ENCODE measurements at regions not wholly inside any gene's neighbourhood (a gene's known extent, or its start where the extent isn't known, plus 50 kb on each side); places are given as distances from the start of the nearest gene placed in this dataset.

GRCh38 chr7:120165227-120165626 lies 107.7 kb upstream of the KCND2 start:
- TF ChIP-seq EZH2 (IDR thresholded peaks at IDR 0.05; ENCODE audit: insufficient read depth, low read length) (no peak), CTCF (IDR thresholded peaks at IDR 0.05; ENCODE audit: insufficient read depth, low read depth, low read length) (no peak)
- Mint-ChIP-seq H3K27me3 (ENCODE audit: low read depth, unreplicated experiment) (no peaks in the 10 kb centered on the region), H3K27ac (ENCODE audit: unreplicated experiment) (no peak overlapping the region), H3K9me3 (ENCODE audit: unreplicated experiment) (no peaks in the 10 kb centered on the region), H3K4me1 (ENCODE audit: low read depth, unreplicated experiment) (no peaks in the 10 kb centered on the region), H3K4me3 (ENCODE audit: unreplicated experiment) (no peak overlapping the region), H3K36me3 (ENCODE audit: low read depth, unreplicated experiment) (no peaks in the 10 kb centered on the region)
- no peaks in the 10 kb centered on the region for H3K79me2 ChIP-seq (ENCODE audit: insufficient read depth, low read length)
- no peak overlapping the region for H3K27ac ChIP-seq (ENCODE audit: low read depth, low read length)
- H3K9me3 ChIP-seq (ENCODE audit: insufficient read depth, low read depth, low read length) = no peaks in the 10 kb centered on the region
- H2AFZ ChIP-seq (ENCODE audit: low read depth, low read length) = no peak overlapping the region
- no peaks in the 10 kb centered on the region for H3K27me3 ChIP-seq (ENCODE audit: insufficient read depth, low read length)
- no peaks in the 10 kb centered on the region for H4K20me1 ChIP-seq (ENCODE audit: insufficient read depth, low read length)
- H3K36me3 ChIP-seq (ENCODE audit: insufficient read depth, low read length) = no peaks in the 10 kb centered on the region
- no peak overlapping the region for H3K9ac ChIP-seq (ENCODE audit: low read length)
- no peaks in the 10 kb centered on the region for H3K4me1 ChIP-seq (ENCODE audit: insufficient read depth, low read length)
- no peak overlapping the region for H3K4me3 ChIP-seq (ENCODE audit: insufficient read depth, low read depth, low read length)
- FAIRE-seq (no peak), DNase-seq (ENCODE audit: low read depth) (no peak)
- H3K4me2 ChIP-seq (ENCODE audit: low read length) = no peak overlapping the region

GRCh38 chr7:120168066-120168465 lies 104.9 kb upstream of the KCND2 start:
- Histone ChIP-seq H3K9ac (ENCODE audit: low read length) (no peak overlapping the region), H2AFZ (ENCODE audit: low read depth, low read length) (no peak overlapping the region), H3K4me1 (ENCODE audit: insufficient read depth, low read length) (no peaks in the 10 kb centered on the region), H3K9me3 (ENCODE audit: insufficient read depth, low read depth, low read length) (no peaks in the 10 kb centered on the region), H3K4me3 (ENCODE audit: insufficient read depth, low read depth, low read length) (no peak overlapping the region), H3K36me3 (ENCODE audit: insufficient read depth, low read length) (no peaks in the 10 kb centered on the region), H4K20me1 (ENCODE audit: insufficient read depth, low read length) (no peaks in the 10 kb centered on the region), H3K27me3 (ENCODE audit: insufficient read depth, low read length) (no peaks in the 10 kb centered on the region), H3K27ac (ENCODE audit: low read depth, low read length) (no peak overlapping the region), H3K4me2 (ENCODE audit: low read length) (no peak overlapping the region), H3K79me2 (ENCODE audit: insufficient read depth, low read length) (no peaks in the 10 kb centered on the region)
- TF ChIP-seq CTCF (IDR thresholded peaks at IDR 0.05; ENCODE audit: insufficient read depth, low read depth, low read length) = no peak
- no peak for TF ChIP-seq EZH2 (IDR thresholded peaks at IDR 0.05; ENCODE audit: insufficient read depth, low read length)
- Mint-ChIP-seq H3K36me3 (ENCODE audit: low read depth, unreplicated experiment) (no peaks in the 10 kb centered on the region), H3K4me3 (ENCODE audit: unreplicated experiment) (no peak overlapping the region), H3K27ac (ENCODE audit: unreplicated experiment) (no peak overlapping the region), H3K9me3 (ENCODE audit: unreplicated experiment) (no peaks in the 10 kb centered on the region), H3K4me1 (ENCODE audit: low read depth, unreplicated experiment) (peaks cover 2% of the 10 kb centered on the region), H3K27me3 (ENCODE audit: low read depth, unreplicated experiment) (no peaks in the 10 kb centered on the region)
- no peak for FAIRE-seq
- peak; percentile 1 for DNase-seq (ENCODE audit: low read depth)

- no peak overlapping the region for H2AFZ ChIP-seq (ENCODE audit: low read depth, low read length)
- DNase-seq (ENCODE audit: low read depth) = no peak
These were observed 102.8 kb upstream of the KCND2 start for GRCh38 chr7:120169996-120170783.

More at GRCh38 chr7:120169996-120170783, 102.8 kb upstream of the KCND2 start:
- no peaks in the 10 kb centered on the region for H3K79me2 ChIP-seq (ENCODE audit: insufficient read depth, low read length)
- no peak for TF ChIP-seq CTCF (IDR thresholded peaks at IDR 0.05; ENCODE audit: insufficient read depth, low read depth, low read length)
- no peaks in the 10 kb centered on the region for H4K20me1 ChIP-seq (ENCODE audit: insufficient read depth, low read length)
- Mint-ChIP-seq H3K4me3 (ENCODE audit: unreplicated experiment) (no peak overlapping the region), H3K9me3 (ENCODE audit: unreplicated experiment) (no peaks in the 10 kb centered on the region), H3K36me3 (ENCODE audit: low read depth, unreplicated experiment) (no peaks in the 10 kb centered on the region), H3K4me1 (ENCODE audit: low read depth, unreplicated experiment) (peaks cover 2% of the 10 kb centered on the region), H3K27ac (ENCODE audit: unreplicated experiment) (no peak overlapping the region), H3K27me3 (ENCODE audit: low read depth, unreplicated experiment) (no peaks in the 10 kb centered on the region)
- H3K27ac ChIP-seq (ENCODE audit: low read depth, low read length) = peak overlapping the region; percentile 17
- H3K4me1 ChIP-seq (ENCODE audit: insufficient read depth, low read length) = no peaks in the 10 kb centered on the region
- no peaks in the 10 kb centered on the region for H3K27me3 ChIP-seq (ENCODE audit: insufficient read depth, low read length)
- no peaks in the 10 kb centered on the region for H3K36me3 ChIP-seq (ENCODE audit: insufficient read depth, low read length)
- H3K4me3 ChIP-seq (ENCODE audit: insufficient read depth, low read depth, low read length) = no peak overlapping the region
- no peak overlapping the region for H3K9ac ChIP-seq (ENCODE audit: low read length)
- H3K9me3 ChIP-seq (ENCODE audit: insufficient read depth, low read depth, low read length) = no peaks in the 10 kb centered on the region
- FAIRE-seq = no peak
- H3K4me2 ChIP-seq (ENCODE audit: low read length) = no peak overlapping the region

Measured in astrocyte (in vitro differentiated cells and primary cell).